ENCODE measurements at regions not wholly inside any gene's neighbourhood (a gene's known extent, or its start where the extent isn't known, plus 50 kb on each side); places are given as distances from the start of the nearest gene placed in this dataset.

DNA sequence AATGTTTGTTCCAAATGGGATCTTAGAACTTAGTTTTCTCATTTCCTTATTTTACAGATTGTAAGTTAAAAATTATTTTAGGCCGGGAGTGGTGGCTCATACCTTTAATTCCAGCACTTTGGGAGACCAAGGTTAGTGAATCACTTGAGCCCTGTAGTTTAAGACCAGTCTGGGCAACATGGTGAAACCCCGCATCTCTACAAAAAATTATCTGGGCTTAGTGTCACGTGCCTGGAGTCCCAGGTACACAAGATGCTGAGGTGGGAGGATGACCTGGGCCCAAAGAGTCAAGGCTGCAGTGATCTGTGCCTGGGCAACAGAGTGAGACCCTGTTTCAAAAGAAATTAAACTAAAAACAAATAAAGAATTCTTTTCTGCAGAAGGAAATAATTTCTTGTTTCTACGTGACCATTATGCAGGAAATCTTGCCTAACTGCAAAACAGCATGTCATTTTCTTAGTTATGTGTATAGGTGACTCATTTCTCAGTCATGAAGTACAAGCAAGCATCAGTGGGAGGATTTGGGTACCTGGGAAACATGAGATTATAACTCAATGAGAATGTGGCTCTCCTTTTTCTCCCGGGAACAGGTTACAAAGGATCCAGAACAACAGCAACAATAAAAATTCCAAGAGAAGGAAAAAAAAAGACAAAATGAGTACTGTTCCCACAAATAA is 375.1 kb upstream of the ST8SIA4 start:
- dilution Hi-C loops (cut with MboI; ENCODE audit: extremely low pct_ligation_motif_present, low sequenced_read_pairs) (no loop called here), intact Hi-C loops (cut with micrococcal nuclease) (no loop called here)
- H3K36me3 ChIP-seq (ENCODE audit: control insufficient read depth in 2 of 2, extremely low read depth in 1 of 2, insufficient read depth in 2 of 2, low read length in 2 of 2) = no peaks in the 10 kb centered on the region
- H3K79me2 ChIP-seq (ENCODE audit: control insufficient read depth, insufficient read depth, low read length) = no peaks in the 10 kb centered on the region
- no peak overlapping the region for H3K4me2 ChIP-seq (ENCODE audit: insufficient read depth, low read length)
- no peak overlapping the region for H3K27ac ChIP-seq (ENCODE audit: insufficient read depth, low read depth, low read length)
- no peaks in the 10 kb centered on the region for H3K9me3 ChIP-seq (replicated peaks; ENCODE audit: control insufficient read depth, insufficient read depth, low read length)
- TF ChIP-seq, protein P1, sequence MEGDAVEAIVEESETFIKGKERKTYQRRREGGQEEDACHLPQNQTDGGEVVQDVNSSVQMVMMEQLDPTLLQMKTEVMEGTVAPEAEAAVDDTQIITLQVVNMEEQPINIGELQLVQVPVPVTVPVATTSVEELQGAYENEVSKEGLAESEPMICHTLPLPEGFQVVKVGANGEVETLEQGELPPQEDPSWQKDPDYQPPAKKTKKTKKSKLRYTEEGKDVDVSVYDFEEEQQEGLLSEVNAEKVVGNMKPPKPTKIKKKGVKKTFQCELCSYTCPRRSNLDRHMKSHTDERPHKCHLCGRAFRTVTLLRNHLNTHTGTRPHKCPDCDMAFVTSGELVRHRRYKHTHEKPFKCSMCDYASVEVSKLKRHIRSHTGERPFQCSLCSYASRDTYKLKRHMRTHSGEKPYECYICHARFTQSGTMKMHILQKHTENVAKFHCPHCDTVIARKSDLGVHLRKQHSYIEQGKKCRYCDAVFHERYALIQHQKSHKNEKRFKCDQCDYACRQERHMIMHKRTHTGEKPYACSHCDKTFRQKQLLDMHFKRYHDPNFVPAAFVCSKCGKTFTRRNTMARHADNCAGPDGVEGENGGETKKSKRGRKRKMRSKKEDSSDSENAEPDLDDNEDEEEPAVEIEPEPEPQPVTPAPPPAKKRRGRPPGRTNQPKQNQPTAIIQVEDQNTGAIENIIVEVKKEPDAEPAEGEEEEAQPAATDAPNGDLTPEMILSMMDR (IDR thresholded peaks at IDR 0.05; ENCODE audit: extremely low read depth in 1 of 2, insufficient read depth in 1 of 2, low read depth in 1 of 2, low read length in 2 of 2) = no peak
- TF ChIP-seq, protein P2, sequence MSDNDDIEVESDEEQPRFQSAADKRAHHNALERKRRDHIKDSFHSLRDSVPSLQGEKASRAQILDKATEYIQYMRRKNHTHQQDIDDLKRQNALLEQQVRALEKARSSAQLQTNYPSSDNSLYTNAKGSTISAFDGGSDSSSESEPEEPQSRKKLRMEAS (IDR thresholded peaks at IDR 0.05; ENCODE audit: insufficient read depth, insufficient read length) = no peak
- TF ChIP-seq POLR2A (IDR thresholded peaks at IDR 0.05; ENCODE audit: low read depth, low read length) (no peak), MYC (IDR thresholded peaks at IDR 0.05; ENCODE audit: low read depth, low read length) (no peak), JUN (IDR thresholded peaks at IDR 0.05; ENCODE audit: borderline replicate concordance, insufficient read depth, insufficient read length, low read depth) (no peak), EZH2 (IDR thresholded peaks at IDR 0.05; ENCODE audit: borderline replicate concordance, low read depth, low read length, severe bottlenecking) (no peak), POLR2AphosphoS5 (IDR thresholded peaks at IDR 0.05; ENCODE audit: insufficient read depth, low read depth, low read length) (no peak), FOS (IDR thresholded peaks at IDR 0.05; ENCODE audit: borderline replicate concordance, insufficient read depth, low read length) (no peak), GATA2 (IDR thresholded peaks at IDR 0.05; ENCODE audit: insufficient read depth, insufficient read length, low read depth, low read length) (no peak)
- no peak overlapping the region for H3K9ac ChIP-seq (replicated peaks; ENCODE audit: extremely low read depth, insufficient read depth, low read length)
- POLR2A ChIA-PET = no interaction called here
- CTCF ChIA-PET = no interaction called here
- no peak overlapping the region for H3K4me3 ChIP-seq (replicated peaks in 1 of 3; ENCODE audit: insufficient read depth in 1 of 3, low read depth in 1 of 3, low read length in 3 of 3)
- H3K9me1 ChIP-seq (replicated peaks; ENCODE audit: control insufficient read depth, extremely low read depth, insufficient read depth, low read length) = no peaks in the 10 kb centered on the region
- H4K20me1 ChIP-seq (replicated peaks; ENCODE audit: control insufficient read depth, extremely low read depth, insufficient read depth, low read length) = no peaks in the 10 kb centered on the region
- no peak overlapping the region for H2AFZ ChIP-seq (ENCODE audit: low read depth, low read length)
- no peaks in the 10 kb centered on the region for H3K27me3 ChIP-seq (ENCODE audit: control insufficient read depth in 2 of 2, insufficient read depth in 2 of 2, low read length in 2 of 2)
- DNase-seq (ENCODE audit: low read depth, low spot score) (no peak), FAIRE-seq (no peak)
- no TSS peak for BruUV-seq (replicated peaks)
- H3K4me1 ChIP-seq (ENCODE audit: control insufficient read depth, extremely low read depth, insufficient read depth, low read length) = no peaks in the 10 kb centered on the region
